Transverse colon (tissue), 3 donors: ENCODE measurements at regions not wholly inside any gene's neighbourhood (a gene's known extent, or its start where the extent isn't known, plus 50 kb on each side); places are given as distances from the start of the nearest gene placed in this dataset.

Source experiments
- POLR2A ChIP-seq: fragments of 450-650 bp; IDR thresholded peaks from one replicate; pipeline ENCODE4 v1.6.1; 2016; ENCODE audit warnings: antibody characterized with exemption, mild to moderate bottlenecking, moderate library complexity
- TF ChIP-seq, protein P1 (sequence below), 5 experiments: fragments of 200-600 bp in 3 of 5; fragments of 450-650 bp in 2 of 5; sonication (generic) in 3 of 5; IDR thresholded peaks; 1 replicate in 2 of 5; 2 replicates in 3 of 5; pipeline ENCODE4 v1.5.1; 2016 to 2017; ENCODE audit warnings: antibody characterized with exemption in 5 of 5, inconsistent platforms in 3 of 5, mild to moderate bottlenecking in 2 of 5, moderate library complexity in 1 of 5

- TF ChIP-seq, protein P1, sequence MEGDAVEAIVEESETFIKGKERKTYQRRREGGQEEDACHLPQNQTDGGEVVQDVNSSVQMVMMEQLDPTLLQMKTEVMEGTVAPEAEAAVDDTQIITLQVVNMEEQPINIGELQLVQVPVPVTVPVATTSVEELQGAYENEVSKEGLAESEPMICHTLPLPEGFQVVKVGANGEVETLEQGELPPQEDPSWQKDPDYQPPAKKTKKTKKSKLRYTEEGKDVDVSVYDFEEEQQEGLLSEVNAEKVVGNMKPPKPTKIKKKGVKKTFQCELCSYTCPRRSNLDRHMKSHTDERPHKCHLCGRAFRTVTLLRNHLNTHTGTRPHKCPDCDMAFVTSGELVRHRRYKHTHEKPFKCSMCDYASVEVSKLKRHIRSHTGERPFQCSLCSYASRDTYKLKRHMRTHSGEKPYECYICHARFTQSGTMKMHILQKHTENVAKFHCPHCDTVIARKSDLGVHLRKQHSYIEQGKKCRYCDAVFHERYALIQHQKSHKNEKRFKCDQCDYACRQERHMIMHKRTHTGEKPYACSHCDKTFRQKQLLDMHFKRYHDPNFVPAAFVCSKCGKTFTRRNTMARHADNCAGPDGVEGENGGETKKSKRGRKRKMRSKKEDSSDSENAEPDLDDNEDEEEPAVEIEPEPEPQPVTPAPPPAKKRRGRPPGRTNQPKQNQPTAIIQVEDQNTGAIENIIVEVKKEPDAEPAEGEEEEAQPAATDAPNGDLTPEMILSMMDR (IDR thresholded peaks at IDR 0.05): no peak
- no peak for TF ChIP-seq POLR2A
These were observed 207.8 kb upstream of the OTX2 start for GRCh38 chr14:57018065-57018464.
